Lower lobe of right lung (tissue), 2 donors: ENCODE measurements at regions not wholly inside any gene's neighbourhood (a gene's known extent, or its start where the extent isn't known, plus 50 kb on each side); places are given as distances from the start of the nearest gene placed in this dataset.

Experiments
- ATAC-seq, 2 donors: fragments of 200-7000 bp; cut with Tn5 transposase; one replicate each; pipeline ENCODE4 v1.9.1; 2020 to 2022; ENCODE audit warnings: mild to moderate bottlenecking in 2 of 2, moderate library complexity in 2 of 2
- DNase-seq: peaks from one replicate; pipeline ENCODE4 v3.0.0-alpha.2; 2020
- H3K27ac ChIP-seq: fragments of 200-600 bp; one replicate; pipeline ENCODE4 v1.8.0; 2022
- H3K27me3 ChIP-seq: fragments of 200-600 bp; one replicate; pipeline ENCODE4 v1.8.0; 2022; ENCODE audit warnings: low read depth
- H3K36me3 ChIP-seq: fragments of 200-600 bp; one replicate; pipeline ENCODE4 v1.8.0; 2022; ENCODE audit warnings: mild to moderate bottlenecking
- H3K4me1 ChIP-seq: fragments of 200-600 bp; one replicate; pipeline ENCODE4 v1.8.0; 2022
- H3K4me3 ChIP-seq: fragments of 200-600 bp; one replicate; pipeline ENCODE4 v1.8.0; 2022; ENCODE audit warnings: mild to moderate bottlenecking
- H3K9me3 ChIP-seq: fragments of 200-600 bp; one replicate; pipeline ENCODE4 v1.8.0; 2022
- intact Hi-C: fragments of 100-400 bp; cut with DNase I; formaldehyde crosslinking; loops from one replicate; pipeline ENCODE4 v1.11.0; 2022
- TF ChIP-seq, protein P1 (sequence below): fragments of 200-600 bp; IDR thresholded peaks from one replicate; pipeline ENCODE4 v1.8.0; 2022; ENCODE audit warnings: antibody characterized with exemption, mild to moderate bottlenecking
- donor health status: DM: no; HTN: yes; CAD: no; lungs with severe emphysema.

DNA sequence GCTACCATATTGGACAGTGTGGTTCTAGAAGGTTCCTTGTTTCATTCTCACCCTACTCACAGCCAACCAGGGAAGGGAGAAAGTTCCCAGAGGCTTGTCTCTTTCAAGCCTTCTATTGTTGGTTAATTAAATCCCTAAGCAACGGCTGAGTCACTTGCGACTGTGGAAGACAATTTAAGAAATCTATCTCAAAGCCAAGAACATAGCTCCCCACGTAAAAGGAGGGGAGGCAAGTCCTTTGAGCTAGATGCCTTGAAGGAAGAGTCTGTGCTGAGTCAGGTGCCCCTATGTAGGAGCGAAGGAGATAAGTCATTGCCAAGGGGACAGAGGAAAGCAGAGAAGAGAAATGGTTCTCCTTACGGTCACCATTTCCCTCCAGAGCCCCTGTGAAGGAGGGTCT, 79.4 kb upstream of the PPP2R5A start:
- no peaks in the 10 kb centered on the region for H3K27me3 ChIP-seq
- H3K4me1 ChIP-seq, result no peaks in the 10 kb centered on the region
- no peak for ATAC-seq
- no peak overlapping the region for H3K27ac ChIP-seq
- TF ChIP-seq, protein P1, sequence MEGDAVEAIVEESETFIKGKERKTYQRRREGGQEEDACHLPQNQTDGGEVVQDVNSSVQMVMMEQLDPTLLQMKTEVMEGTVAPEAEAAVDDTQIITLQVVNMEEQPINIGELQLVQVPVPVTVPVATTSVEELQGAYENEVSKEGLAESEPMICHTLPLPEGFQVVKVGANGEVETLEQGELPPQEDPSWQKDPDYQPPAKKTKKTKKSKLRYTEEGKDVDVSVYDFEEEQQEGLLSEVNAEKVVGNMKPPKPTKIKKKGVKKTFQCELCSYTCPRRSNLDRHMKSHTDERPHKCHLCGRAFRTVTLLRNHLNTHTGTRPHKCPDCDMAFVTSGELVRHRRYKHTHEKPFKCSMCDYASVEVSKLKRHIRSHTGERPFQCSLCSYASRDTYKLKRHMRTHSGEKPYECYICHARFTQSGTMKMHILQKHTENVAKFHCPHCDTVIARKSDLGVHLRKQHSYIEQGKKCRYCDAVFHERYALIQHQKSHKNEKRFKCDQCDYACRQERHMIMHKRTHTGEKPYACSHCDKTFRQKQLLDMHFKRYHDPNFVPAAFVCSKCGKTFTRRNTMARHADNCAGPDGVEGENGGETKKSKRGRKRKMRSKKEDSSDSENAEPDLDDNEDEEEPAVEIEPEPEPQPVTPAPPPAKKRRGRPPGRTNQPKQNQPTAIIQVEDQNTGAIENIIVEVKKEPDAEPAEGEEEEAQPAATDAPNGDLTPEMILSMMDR, result no peak
- H3K36me3 ChIP-seq, result no peaks in the 10 kb centered on the region
- no peak overlapping the region for H3K4me3 ChIP-seq
- intact Hi-C loops, result no loop called here
- H3K9me3 ChIP-seq, result no peaks in the 10 kb centered on the region
- no peak for DNase-seq

DNA sequence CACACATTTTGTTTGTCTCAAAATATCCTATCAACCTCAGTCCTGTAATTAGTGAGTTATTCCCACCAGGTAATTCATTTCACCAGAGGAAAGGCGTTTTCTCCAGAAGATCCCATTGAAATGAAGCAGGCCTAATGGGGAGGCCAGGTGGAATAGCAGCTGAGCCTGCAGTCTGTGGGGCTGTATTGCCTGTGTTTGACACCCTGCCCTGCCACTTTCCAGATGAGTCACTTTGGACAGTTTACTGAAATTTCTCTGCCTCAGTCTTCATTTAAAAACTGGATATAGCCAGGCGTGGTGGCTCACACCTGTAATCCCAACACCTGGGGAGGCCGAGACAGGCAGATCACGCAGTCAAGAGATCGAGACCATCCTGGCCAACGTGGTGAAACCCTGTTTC, 78.1 kb upstream of the PPP2R5A start:
- no peaks in the 10 kb centered on the region for H3K27me3 ChIP-seq
- no peaks in the 10 kb centered on the region for H3K36me3 ChIP-seq
- ATAC-seq (no peak), DNase-seq (no peak)
- TF ChIP-seq, protein P1, result no peak
- intact Hi-C loops, result no loop called here
- no peaks in the 10 kb centered on the region for H3K4me1 ChIP-seq
- H3K27ac ChIP-seq, result no peak overlapping the region
- H3K4me3 ChIP-seq, result no peak overlapping the region
- H3K9me3 ChIP-seq, result no peaks in the 10 kb centered on the region

DNA sequence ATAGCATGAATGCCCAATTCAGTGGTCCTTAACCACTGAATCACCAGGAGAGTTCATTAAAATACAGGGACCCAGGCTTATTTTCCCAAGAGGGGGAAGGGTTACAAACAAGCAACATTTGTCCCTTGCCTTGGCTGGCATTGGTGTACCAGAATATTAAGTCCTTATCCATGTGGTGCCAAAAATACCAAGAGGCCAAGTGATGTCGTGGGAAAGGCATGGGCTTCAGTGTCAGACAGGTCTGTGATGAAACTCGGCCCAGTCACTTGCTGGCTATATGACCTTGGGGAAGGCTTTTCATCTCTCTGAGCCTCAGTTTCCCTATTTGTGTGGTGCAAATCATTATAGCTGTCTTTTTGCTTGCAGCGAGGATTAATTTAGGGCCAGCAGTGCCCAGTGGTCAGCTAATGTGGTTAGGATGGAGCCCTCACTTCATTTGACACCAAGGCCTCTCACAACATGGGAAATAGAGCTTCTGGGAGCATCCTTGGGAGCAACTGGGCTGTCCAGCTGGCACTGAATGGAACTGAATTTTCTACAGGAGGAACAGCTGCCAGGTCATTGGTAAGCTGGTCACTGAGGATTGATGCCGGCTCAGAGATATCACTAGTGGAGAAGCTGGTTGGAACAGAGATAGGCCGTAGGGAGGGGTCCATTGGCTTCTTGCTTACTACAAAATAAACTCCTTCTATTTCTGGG, 77.2 kb upstream of the PPP2R5A start:
- intact Hi-C loops, result no loop called here
- Histone ChIP-seq H3K27me3 (no peaks in the 10 kb centered on the region), H3K9me3 (no peaks in the 10 kb centered on the region), H3K4me1 (no peaks in the 10 kb centered on the region), H3K27ac (no peak overlapping the region), H3K4me3 (no peak overlapping the region), H3K36me3 (no peaks in the 10 kb centered on the region)
- DNase-seq (no peak), ATAC-seq (no peak)
- TF ChIP-seq, protein P1, result no peak

DNA sequence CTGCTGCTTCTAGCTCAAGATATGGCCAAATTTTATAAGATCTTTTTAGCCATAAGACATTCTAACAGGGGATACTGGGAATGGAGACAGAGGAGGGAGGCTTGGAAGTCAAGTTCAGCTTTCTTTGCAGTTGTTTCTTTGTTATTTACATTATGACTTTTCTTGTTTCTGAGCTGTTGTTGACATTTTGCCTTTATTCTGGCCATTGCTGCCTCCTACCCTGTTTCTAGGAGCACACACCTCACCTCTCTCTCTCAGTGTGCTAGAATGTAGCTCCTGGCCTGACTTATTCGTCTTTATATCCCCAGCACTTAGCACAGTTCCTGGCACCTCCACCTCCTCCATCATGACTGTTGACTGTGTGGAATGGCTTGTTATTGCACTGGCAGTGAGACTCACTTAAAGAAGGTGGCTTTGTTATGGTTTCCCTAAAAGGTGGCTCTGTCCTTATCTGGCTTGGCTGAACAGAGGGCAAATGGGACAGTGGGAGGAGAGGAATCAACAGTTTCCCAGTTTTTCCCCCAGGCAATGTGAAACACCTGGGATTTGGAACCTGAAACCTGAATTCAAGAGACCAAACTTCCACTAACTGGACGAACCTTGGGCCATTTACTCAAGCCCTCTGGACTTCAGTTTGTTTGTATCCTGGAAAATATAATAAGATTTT, 76.1 kb upstream of the PPP2R5A start:
- no peak overlapping the region for H3K4me3 ChIP-seq
- TF ChIP-seq, protein P1, result no peak
- H3K4me1 ChIP-seq, result no peaks in the 10 kb centered on the region
- no peak for ATAC-seq
- no peaks in the 10 kb centered on the region for H3K27me3 ChIP-seq
- DNase-seq, result no peak
- no peaks in the 10 kb centered on the region for H3K36me3 ChIP-seq
- intact Hi-C loops, result no loop called here
- H3K9me3 ChIP-seq, result no peaks in the 10 kb centered on the region
- no peak overlapping the region for H3K27ac ChIP-seq

DNA sequence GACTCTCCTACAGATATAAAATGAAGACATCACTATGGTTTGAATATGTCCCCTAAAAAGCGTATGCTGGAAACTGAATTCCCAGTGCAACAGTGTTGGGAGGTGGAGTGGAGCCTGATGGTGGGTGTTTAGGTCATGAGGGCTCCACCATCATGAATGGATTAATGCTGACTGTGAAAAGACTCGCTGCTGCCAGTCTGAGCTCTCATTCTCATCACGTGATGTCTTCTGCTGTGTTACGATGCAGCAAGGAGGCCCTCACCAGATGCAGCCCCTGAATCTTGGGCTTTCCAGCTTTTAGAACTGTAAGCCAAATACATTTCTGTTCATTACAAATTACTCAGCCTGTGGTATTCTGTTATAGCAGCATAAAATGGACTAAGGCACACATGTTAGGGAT, 73.8 kb upstream of the PPP2R5A start:
- no peak overlapping the region for H3K27ac ChIP-seq
- no peak for DNase-seq
- no peaks in the 10 kb centered on the region for H3K36me3 ChIP-seq
- intact Hi-C loops, result no loop called here
- ATAC-seq, result no peak
- TF ChIP-seq, protein P1, result no peak
- no peaks in the 10 kb centered on the region for H3K9me3 ChIP-seq
- H3K4me1 ChIP-seq, result no peaks in the 10 kb centered on the region
- no peak overlapping the region for H3K4me3 ChIP-seq
- no peaks in the 10 kb centered on the region for H3K27me3 ChIP-seq
